ENCODE measurements at regions not wholly inside any gene's neighbourhood (a gene's known extent, or its start where the extent isn't known, plus 50 kb on each side); places are given as distances from the start of the nearest gene placed in this dataset.

DNA sequence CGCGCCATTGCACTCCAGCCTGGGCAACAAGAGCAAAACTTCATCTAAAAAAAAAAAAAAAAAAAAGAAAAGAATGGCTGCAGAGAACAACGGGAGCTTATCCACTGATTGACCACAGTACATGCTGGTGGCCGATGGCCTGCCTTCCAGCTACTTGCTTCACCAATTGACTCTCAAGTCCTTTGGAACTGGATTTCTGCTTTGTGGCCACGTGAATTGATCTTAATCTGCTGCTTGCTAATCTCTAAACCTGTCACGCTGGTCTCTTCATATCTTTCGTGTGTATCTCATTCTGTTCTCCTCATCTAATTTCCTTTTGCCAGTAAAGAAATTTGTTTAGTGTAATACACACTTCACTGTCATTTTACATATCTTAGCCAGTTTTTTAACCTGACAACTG is 512.5 kb upstream of the CNTNAP5 start:
- TF ChIP-seq, protein P1, sequence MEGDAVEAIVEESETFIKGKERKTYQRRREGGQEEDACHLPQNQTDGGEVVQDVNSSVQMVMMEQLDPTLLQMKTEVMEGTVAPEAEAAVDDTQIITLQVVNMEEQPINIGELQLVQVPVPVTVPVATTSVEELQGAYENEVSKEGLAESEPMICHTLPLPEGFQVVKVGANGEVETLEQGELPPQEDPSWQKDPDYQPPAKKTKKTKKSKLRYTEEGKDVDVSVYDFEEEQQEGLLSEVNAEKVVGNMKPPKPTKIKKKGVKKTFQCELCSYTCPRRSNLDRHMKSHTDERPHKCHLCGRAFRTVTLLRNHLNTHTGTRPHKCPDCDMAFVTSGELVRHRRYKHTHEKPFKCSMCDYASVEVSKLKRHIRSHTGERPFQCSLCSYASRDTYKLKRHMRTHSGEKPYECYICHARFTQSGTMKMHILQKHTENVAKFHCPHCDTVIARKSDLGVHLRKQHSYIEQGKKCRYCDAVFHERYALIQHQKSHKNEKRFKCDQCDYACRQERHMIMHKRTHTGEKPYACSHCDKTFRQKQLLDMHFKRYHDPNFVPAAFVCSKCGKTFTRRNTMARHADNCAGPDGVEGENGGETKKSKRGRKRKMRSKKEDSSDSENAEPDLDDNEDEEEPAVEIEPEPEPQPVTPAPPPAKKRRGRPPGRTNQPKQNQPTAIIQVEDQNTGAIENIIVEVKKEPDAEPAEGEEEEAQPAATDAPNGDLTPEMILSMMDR (IDR thresholded peaks at IDR 0.05), result no peak
- no peak for TF ChIP-seq POLR2A (IDR thresholded peaks at IDR 0.05)

All from right lobe of liver (tissue), 4 donors.